GM19467 (cell line): ENCODE measurements at regions not wholly inside any gene's neighbourhood (a gene's known extent, or its start where the extent isn't known, plus 50 kb on each side); places are given as distances from the start of the nearest gene placed in this dataset.
"Not testable (repeated sequence)": the region's sequence is repeated elsewhere in the genome, so short reads cannot be mapped to it uniquely, and the experiment has no call there.

Source experiments
- ATAC-seq: cut with Tn5 transposase; IDR thresholded peaks from one replicate; pipeline ENCODE4 v1.9.1; 2021; ENCODE audit warnings: mild to moderate bottlenecking, moderate library complexity; ENCODE audit not compliant: unreplicated experiment

DNA sequence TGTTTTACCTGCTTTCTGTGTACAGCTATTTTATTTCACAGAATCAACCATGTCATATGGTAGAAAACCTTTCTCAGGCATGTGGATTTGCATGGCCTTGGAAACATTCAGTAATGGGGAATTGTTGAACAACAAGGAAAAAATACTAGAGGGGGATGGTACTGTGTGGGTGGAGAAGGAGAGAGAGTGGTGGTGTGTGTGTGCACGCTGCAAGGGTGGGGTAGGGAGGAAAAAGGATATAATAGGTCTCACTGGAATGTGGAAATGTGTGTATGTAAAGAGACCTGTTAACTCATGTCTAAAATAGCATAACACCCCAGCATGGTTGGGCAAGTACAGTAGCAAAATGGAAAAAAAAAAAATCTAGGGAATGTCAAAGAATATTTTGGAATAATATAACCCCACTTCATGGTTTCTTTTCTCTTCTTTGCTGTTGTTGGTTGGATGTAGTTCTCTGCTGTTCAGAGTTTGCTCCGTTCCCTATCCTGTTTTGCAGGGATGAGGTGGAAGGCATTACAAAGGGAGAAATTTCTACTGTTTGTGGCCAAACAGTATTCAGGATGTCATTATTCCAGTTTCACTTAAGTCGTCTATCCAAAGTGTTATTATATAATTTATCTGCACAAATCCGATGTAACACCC is 93.9 kb upstream of the CITED2 start:
- ATAC-seq: no peak

DNA sequence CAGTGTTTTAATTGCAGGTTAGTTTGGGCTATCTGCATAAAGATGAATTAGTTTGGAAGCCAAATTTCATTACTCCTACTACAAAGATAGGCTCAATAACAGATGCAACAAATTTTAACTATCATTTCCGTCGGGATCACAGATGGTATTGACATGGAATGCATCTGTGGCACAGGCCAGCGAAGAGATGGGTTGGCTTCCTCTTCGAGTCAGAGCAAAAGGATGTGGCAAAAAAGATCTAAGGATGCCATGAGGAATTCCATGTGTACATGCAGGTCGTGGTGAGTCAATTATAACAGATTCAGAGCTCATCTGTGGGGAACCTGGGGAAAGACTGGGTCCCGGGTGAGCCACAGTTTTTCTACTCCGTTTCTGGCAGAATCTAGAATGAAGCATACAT is 83.0 kb upstream of the CITED2 start:
- ATAC-seq: no peak

DNA sequence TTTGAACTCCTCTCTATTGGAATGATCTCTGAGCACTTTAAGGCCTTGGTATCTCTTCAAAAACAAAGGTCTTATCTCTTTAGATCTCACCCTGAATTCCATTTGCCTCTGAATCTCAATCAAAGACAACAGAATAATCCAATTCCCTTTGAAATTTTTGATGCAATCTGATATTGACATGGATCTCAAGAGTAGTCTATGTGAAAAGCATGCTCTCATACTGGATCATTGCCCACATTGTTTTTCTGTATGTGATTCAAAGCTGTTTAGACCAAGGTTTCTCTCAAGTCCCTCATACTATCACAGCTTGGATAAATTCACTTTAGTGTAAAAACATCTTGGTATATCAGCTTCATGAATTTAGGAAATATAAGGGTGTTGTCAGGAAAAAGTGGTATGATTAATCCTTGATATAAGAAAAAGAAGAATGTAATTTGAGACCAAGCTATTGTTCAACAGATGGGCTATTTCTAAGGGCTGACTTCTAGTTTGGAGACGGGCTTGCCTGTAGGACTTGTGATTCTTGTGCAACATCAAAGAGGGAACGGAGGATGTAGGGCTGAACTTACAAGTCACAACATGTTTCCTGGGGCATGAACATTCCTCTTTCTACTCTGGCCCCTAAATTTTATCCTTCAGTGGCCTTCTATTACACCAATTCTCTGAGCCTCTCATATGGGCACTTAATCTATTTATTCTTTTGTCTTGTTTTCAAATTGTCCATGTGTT is 77.9 kb upstream of the CITED2 start:
- no peak for ATAC-seq

DNA sequence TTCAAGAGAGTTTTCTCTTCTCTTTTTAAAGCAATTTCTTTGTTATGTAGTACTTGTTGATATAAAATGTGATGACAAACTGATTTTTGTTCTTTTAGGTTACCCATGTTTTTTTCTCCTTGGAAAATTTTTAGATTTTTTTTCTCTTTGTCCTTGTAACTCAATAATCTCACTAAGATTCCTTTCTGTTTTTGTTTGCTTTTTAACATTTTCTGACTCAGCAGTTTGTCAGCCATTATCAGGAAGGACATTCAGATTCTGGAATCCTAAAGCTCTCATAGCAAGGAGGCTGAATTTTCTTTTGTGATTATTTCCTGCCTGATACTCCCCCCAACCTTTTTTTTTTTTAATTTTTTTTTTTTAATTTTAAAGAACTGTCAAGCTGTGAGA is 75.2 kb upstream of the CITED2 start:
- ATAC-seq: no peak

DNA sequence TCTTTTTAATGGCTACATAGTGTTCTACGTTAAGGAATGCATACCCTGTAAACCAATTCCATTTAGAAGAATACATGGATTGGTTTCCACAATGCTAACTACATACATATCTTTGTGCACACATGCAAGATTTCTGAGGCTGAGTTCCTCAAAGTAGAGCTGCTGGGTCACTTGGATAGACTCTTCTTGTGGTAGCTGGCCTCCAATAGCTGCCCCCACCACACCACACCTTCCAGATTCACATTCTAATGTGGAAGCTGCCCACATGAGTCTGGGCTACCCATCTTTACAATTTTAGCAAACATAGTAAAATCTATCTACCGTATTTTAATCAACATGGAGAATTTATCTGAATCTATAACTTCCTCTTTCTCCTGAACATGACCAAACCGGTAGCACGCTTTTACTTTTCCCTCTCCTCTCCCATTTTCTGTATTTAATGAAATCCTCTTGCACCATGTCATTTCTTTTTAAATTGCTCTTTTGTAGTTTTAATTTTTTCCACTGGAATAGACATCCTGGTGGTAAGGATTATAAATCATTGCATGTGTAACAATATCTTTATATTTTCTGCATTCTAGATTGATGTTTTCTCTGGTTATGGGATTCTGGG is 74.7 kb upstream of the CITED2 start:
- no peak for ATAC-seq

DNA sequence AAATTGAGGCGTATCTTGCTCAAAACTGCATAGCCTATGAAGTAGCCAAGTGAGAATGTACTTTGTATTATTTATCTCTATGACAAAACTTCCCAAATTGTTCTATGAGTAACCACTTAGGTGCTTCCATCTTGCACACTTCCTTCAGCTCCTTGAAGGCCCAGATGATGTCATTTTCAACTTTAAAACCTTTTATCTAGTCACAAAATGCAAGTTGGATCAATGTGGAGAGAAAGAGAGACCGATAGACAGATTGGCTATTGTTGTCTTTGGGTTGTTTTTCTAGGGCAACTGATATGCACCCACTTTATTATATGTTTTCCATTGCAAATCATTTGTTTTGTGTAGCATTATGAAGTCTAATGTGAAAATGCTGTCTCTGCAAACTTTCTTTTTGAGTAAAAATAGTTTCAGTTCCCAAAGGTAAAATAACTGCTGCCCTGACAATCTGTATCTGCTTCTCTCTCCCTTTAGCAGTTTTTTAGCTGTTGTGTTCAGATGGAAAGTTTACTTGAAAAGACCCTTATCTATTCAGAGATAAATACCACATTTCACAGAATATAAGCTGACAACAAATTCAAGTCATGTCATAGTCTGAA is 73.7 kb upstream of the CITED2 start:
- ATAC-seq: peak; percentile 72

DNA sequence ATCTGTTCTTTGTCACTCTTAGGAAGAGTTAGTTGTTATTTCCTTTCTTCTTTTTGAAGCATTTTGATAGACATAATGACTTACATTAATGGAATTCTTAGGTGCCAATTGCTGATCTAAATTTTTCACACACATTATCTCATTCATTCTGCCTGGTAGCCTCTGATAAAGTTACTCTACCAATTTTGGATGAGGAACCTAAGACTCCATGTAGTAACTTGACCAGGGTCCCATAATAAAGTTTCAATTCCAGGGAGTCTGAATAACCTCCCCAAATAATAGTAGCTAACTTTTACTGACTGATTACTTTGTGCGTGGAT is 73.2 kb upstream of the CITED2 start:
- ATAC-seq: no peak

DNA sequence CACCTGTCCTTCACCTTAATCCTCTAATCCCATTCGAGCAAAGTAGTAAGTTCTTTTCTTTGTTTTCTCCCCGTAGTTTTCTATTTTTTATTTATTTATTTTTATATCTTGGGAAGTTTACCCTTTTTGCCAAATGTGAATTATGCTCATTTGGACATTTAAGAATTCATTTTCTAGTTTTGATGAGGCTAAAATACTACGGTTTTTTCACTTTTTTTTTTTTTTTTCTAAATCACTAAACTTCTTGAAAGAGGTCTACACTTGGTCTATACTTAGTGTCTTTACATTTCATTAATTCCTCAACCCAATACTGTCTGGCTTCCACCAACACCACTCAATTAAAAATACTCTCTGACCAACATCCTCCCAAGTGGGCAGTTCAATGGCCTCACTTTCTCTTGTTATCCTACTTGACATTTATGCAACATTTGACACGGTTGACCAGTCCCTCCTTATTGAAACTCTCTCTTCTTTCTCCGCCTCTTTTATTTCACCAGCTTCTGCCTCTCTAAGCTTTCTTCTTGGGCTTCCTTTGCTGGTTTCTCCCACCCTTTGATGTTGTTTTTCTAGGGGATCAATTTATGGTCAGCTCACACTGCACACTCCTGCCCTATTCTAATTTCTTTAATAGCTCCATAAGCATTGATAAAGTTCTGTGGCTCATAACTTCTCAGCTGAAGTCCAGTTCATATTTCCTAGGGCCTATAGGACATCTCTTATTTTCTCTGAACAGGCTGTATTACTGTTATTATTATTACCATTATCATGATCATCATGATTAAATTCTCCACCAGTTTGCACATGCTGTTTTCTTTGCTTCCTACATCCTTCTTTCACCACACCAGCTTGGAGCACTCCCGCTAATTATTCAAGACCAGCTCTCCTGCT is 72.6 kb upstream of the CITED2 start:
- no peak for ATAC-seq

DNA sequence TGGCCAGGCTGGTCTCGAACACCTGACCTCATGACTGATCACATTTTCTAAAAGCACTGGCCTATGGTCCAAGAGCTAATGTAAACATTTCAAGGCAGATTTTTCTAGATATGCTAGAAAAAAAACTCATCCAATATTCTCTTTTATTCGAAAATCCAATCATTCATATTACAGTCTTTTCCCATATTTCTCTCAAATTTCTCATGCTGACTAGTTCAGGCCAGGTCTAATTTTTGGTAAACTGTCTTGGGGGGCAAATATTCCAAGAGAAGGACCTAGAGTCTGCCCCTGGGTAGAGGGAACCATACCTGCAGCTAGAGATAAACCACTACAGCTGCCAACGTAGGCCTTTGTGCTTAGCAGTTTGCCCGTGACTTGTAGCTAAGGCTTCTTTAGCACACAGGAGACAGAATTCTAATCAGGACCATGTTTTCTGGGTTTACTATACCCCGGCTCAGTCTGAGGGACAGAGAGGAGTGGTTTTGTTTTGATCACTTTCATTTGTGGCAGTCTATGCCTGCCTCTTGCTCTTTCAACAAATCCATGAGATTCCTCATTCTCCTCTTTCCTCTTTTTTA is 71.8 kb upstream of the CITED2 start:
- no peak for ATAC-seq

DNA sequence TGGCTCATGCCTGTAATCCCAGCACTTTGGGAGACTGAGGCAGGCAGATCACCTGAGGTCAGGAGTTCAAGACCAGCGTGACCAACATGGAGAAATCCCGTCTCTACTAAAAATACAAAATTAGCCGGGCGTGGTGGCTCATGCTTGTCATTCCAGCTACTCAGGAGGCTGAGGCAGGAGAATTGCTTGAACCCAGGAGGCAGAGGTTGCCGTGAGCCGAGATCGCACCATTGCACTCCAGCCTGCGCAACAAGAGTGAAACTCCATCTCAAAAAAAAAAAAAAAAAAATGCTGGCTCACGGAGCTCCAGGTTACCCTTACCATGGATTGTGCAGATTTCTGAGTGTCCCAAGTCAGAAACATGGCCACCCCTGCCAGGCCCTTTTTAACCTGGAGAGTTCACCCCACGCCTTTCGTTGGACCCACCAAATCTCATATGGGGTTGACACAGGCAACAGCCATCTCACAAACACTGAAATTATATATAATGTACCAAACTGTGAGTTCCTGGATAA is 69.9 kb upstream of the CITED2 start:
- ATAC-seq: not testable (repeated sequence)

DNA sequence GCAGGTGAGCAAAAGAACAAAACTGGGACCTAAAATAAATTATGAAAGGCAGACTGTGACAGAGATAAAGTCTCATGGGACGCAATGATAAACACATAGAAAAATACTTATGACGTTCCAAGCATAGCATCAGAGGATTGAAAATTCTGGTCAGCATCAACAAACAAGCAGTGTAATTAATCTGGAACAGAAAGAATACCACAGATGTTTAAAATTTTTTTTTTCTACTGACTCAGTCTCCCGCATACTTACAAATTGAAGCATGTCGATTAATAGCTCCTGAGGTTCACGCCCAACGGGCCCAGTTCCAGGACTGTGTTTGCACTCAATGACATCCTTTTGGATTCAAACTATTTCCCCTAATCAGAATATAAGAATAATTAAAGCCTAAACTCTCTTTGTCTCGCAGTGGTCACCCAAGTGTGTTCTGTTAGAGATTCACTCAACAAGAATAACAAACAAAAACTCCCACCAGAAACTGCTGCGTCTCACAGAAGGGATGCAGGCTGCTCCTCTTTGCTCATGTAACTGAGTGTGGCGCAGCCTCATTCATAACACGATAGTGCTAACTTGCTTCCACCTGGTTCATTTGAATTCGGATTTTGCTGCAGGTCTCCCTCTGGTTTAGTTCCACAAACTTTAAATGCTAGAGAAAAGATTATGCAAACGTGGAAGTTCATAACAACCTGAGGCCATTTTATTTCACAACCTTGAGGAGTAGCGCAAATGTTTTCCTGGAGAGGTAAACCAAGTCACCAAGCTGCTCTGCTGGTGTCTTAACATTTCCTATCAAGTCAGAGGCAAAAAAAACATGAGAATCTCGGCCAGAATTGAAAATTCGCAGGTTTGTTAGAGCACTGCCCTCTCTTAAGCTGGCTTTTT is 69.0 kb upstream of the CITED2 start:
- no peak for ATAC-seq

DNA sequence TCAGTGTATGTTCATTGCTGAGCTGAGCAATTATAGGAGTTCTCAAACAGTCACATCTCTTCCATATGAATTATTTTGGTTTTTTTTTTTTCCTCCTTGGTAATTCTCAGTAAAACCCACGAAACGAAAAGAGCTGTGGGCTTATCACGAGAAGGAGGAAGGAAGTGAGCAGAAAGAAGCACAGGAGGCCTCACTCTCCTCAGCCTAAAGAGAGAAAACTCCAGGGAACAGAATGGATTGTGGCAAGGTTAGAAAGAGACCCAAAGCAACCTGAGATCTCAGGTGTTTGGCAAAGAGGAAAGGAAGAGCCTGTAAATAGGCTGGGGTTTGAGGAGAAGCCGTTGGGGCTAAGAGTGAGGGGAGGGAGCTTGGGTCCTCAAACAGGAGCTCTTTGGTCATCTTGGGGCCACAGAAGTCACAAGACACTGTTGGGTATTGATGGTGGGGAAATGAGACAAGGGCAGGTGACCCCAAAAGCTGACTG is 67.8 kb upstream of the CITED2 start:
- no peak for ATAC-seq

DNA sequence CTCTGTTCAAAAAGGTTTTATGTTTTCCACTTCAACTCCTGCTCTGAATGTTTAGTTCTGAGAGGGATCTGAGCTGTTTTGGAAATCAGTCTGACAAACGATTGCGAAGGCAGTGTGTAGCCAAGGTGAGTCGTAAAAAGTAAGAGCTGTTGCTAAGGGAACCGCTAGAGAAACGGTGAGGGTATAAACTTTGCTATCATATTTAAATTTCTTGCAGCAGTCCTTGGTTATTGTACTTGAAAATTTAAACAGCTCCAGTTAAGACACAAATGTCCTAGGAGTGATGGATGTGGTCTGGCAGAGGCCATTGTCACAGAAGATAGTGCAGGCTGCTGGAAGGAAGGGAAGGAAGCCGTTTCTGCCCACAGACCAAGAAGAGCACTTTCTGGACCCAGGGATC is 64.9 kb upstream of the CITED2 start:
- ATAC-seq: no peak

DNA sequence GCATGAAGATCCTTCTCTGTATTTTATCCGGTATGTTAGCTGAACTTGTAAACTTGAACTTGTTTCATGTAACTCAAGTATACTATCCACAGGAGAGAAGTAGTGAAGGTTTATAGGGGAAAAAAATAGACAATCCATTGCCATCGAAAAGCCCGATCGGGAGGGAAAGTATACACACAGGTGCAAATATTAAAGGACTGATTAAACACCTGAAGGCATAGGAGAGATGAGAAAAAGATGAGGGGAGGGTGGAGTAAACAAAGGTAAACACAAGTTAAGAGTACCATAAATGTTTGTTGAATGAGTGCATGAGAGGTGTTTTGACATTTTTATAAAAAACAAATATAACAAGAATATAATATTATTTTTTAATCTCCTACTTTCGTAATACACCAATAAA is 64.3 kb upstream of the CITED2 start:
- no peak for ATAC-seq

DNA sequence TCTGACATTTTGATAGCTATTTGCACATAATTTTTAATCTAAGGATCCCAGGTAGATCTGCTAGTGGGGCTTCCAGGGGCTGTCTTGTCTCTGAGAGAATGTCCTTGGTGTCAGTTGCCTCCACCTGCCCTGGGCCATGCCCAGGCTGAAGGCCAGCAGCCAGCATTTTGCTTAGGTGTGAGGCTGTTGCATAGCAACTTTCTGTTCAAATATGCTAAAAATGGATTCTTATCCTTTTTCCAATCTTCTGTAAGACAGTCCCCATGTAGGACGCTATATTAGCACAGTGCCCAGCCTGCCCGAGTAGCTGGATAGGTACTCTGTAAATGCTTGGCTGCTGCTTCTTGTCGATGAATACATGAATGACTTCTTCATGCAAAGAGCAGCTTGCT is 62.5 kb upstream of the CITED2 start:
- no peak for ATAC-seq

DNA sequence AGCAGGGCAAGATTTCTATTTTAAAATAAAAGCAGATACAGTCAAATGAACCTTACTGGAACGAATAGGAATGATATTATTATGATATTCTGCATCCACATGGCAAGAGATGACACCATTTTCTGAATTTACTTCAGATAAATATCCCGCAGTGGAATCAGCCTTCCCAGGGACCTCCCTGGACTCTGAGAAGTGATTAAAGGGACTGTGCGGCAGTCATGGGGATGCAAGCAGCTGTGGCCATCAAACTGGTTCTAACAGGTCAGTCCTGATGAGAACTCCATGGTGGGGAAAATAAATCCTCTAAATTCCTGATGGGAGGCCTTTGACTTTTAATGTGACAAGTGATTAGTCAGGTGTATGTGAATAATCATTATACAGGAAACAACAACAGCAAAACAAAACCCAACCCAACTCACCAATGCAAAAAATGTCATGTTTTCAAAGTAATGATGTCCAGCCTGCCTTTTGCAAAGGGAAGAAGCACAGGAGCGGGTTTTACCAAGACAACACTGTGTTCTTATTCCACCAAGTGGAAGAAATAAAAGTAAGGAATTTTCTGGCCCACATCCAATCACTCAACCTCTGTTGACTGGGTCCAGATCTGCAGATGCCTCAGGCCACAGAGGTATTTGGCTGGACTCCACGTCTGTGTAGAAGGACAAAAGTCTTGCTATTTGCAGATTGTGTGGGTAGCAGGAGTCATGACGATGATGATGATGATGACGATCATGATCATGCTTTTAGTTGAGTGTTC is 61.9 kb upstream of the CITED2 start:
- no peak for ATAC-seq

DNA sequence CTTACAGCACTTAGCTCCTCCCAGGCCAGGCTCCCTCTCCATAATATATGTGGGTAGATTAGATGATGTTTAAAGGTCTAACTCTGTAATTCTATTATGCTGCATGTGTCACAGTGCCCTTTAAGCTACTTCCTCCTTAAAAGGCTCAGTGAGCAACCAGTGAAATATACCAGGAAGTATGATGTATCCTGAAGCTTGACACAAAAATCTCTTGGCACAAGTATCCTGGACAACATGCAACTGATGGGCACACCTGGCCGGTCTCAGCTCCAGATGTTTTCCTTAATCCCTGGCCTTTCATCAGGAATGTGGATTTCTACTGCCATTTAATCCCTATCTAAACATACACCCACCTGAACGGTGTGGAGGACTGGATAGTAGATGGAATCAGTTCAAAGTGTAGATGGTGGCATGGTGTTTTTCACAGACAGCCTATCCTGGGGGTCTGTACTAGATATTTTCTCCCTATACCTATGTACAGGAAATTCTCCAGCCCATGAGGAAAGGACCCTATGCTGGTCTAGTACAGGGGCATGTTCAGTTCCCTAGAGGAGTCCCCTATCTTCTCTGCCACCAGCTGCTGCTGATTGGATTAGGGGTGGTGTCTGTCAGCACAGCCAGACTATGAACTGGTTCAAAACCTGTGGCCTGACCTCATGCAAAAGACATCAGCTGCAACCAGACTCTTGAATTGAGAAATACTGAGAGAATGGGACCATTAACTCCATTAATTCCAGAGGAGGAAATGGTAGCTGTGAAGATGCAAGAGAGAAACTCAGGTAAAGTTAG is 59.4 kb upstream of the CITED2 start:
- no peak for ATAC-seq

DNA sequence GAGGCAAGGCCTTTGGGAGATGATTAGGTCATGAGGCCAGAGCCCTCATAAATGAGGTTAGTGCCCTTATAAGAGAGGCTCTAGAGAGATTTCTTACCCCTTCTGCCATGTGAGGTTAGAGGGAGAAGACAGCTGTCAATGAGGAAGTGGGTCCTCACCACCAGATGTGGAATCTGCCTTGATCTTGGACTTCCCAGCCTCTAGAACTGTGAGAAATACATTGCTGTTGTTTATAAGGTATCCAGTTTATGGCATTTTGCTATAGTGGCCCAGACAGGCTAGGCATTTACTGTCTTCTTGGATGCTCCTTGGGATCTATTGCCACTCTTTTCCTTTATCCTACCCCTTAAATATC is 57.1 kb upstream of the CITED2 start:
- ATAC-seq: no peak
